HG03571 (cell line): ENCODE measurements at regions not wholly inside any gene's neighbourhood (a gene's known extent, or its start where the extent isn't known, plus 50 kb on each side); places are given as distances from the start of the nearest gene placed in this dataset.

ENCODE experiments used
- ATAC-seq: cut with Tn5 transposase; IDR thresholded peaks from one replicate; pipeline ENCODE4 v1.9.1; 2021; ENCODE audit not compliant: unreplicated experiment

- ATAC-seq, result no peak
Measured at GRCh38 chr5:30856242-30856641, 337.2 kb upstream of the CDH6 start.

- ATAC-seq, result no peak
Measured at GRCh38 chr5:30853158-30853557, 340.3 kb upstream of the CDH6 start.

- no peak for ATAC-seq
Measured at GRCh38 chr5:30850866-30851265, 342.6 kb upstream of the CDH6 start.

GRCh38 chr5:30849931-30850710 lies 343.4 kb upstream of the CDH6 start:
- no peak for ATAC-seq

- ATAC-seq, result no peak
Measured at GRCh38 chr5:30846171-30846570, 347.3 kb upstream of the CDH6 start.

- no peak for ATAC-seq
Measured at GRCh38 chr5:30845194-30845593, 348.3 kb upstream of the CDH6 start.

- no peak for ATAC-seq
Measured at GRCh38 chr5:30843541-30843940, 349.9 kb upstream of the CDH6 start.

- ATAC-seq, result no peak
Measured at GRCh38 chr5:30839956-30840355, 353.5 kb upstream of the CDH6 start.

GRCh38 chr5:30838936-30839496 lies 354.5 kb upstream of the CDH6 start:
- no peak for ATAC-seq

- ATAC-seq, result no peak
Measured at GRCh38 chr5:30832519-30832918, 361.0 kb upstream of the CDH6 start.

- ATAC-seq, result no peak
Measured at GRCh38 chr5:30831605-30832004, 361.9 kb upstream of the CDH6 start.

GRCh38 chr5:30831123-30831522 lies 362.4 kb upstream of the CDH6 start:
- ATAC-seq, result no peak

- no peak for ATAC-seq
Measured at GRCh38 chr5:30811298-30811697, 382.2 kb upstream of the CDH6 start.

- no peak for ATAC-seq
Measured at GRCh38 chr5:30809933-30810332, 383.6 kb upstream of the CDH6 start.

GRCh38 chr5:30808996-30809395 lies 384.5 kb upstream of the CDH6 start:
- ATAC-seq, result no peak

GRCh38 chr5:30804739-30805505 lies 388.6 kb upstream of the CDH6 start:
- ATAC-seq, result no peak

GRCh38 chr5:30802961-30803705 lies 390.4 kb upstream of the CDH6 start:
- no peak for ATAC-seq

- ATAC-seq, result no peak
Measured at GRCh38 chr5:30781643-30782042, 411.8 kb upstream of the CDH6 start.

GRCh38 chr5:30768056-30768690 lies 425.3 kb upstream of the CDH6 start:
- no peak for ATAC-seq

- ATAC-seq, result no peak
Measured at GRCh38 chr5:30765706-30766105, 427.8 kb upstream of the CDH6 start.

GRCh38 chr5:30765227-30765626 lies 428.3 kb upstream of the CDH6 start:
- ATAC-seq, result no peak
